ENCODE measurements at regions not wholly inside any gene's neighbourhood (a gene's known extent, or its start where the extent isn't known, plus 50 kb on each side); places are given as distances from the start of the nearest gene placed in this dataset.

GRCh38 chr16:65384441-65384840, 262.6 kb upstream of the CDH11 start:
- TF ChIP-seq CTCF (conservative IDR thresholded peaks at IDR 0.05 in 1 of 2, IDR thresholded peaks at IDR 0.05 in 1 of 2; ENCODE audit: low read depth in 1 of 2, low read length in 2 of 2) (no peak), EZH2 (IDR thresholded peaks at IDR 0.05; ENCODE audit: low read length, missing control alignments) (no peak)
